ENCODE measurements at regions not wholly inside any gene's neighbourhood (a gene's known extent, or its start where the extent isn't known, plus 50 kb on each side); places are given as distances from the start of the nearest gene placed in this dataset.

- peak; percentile 90 for DNase-seq (ENCODE audit: low read depth)
Observed at GRCh38 chr6:168968228-168968627, 285.4 kb downstream of the THBS2 start.

GRCh38 chr6:168967281-168967925 lies 286.2 kb downstream of the THBS2 start:
- DNase-seq (ENCODE audit: low read depth): no peak

GRCh38 chr6:168964138-168964835 lies 289.4 kb downstream of the THBS2 start:
- peak; percentile 4 for DNase-seq (ENCODE audit: low read depth)

- DNase-seq (ENCODE audit: low read depth): no peak
Observed at GRCh38 chr6:168962886-168963285, 290.8 kb downstream of the THBS2 start.

GRCh38 chr6:168961264-168961656 lies 292.4 kb downstream of the THBS2 start:
- DNase-seq (ENCODE audit: low read depth): no peak

GRCh38 chr6:168960551-168961263 lies 292.9 kb downstream of the THBS2 start:
- DNase-seq (ENCODE audit: low read depth): no peak

- DNase-seq (ENCODE audit: low read depth): no peak
Observed at GRCh38 chr6:168959696-168960095, 293.9 kb downstream of the THBS2 start.

GRCh38 chr6:168956884-168957730 lies 296.5 kb downstream of the THBS2 start:
- DNase-seq (ENCODE audit: low read depth): peak; percentile 53

GRCh38 chr6:168956141-168956838 lies 297.4 kb downstream of the THBS2 start:
- no peak for DNase-seq (ENCODE audit: low read depth)

GRCh38 chr6:168953461-168953860 lies 300.2 kb downstream of the THBS2 start:
- no peak for DNase-seq (ENCODE audit: low read depth)

GRCh38 chr6:168951217-168951616 lies 302.4 kb downstream of the THBS2 start:
- DNase-seq (ENCODE audit: low read depth): no peak

- no peak for DNase-seq (ENCODE audit: low read depth)
Observed at GRCh38 chr6:168950858-168951214, 302.8 kb downstream of the THBS2 start.

GRCh38 chr6:168949981-168950857 lies 303.4 kb downstream of the THBS2 start:
- no peak for DNase-seq (ENCODE audit: low read depth)

GRCh38 chr6:168948990-168949531 lies 304.6 kb downstream of the THBS2 start:
- no peak for DNase-seq (ENCODE audit: low read depth)

- no peak for DNase-seq (ENCODE audit: low read depth)
Observed at GRCh38 chr6:168948002-168948401, 305.6 kb downstream of the THBS2 start.

- DNase-seq (ENCODE audit: low read depth): no peak
Observed at GRCh38 chr6:168943231-168943905, 310.3 kb downstream of the THBS2 start.

- DNase-seq (ENCODE audit: low read depth): no peak
Observed at GRCh38 chr6:168942646-168943045, 311.0 kb downstream of the THBS2 start.

- DNase-seq (ENCODE audit: low read depth): no peak
Observed at GRCh38 chr6:168941036-168941435, 312.6 kb downstream of the THBS2 start.

- no peak for DNase-seq (ENCODE audit: low read depth)
Observed at GRCh38 chr6:168939796-168940195, 313.9 kb downstream of the THBS2 start.

GRCh38 chr6:168939041-168939440 lies 314.6 kb downstream of the THBS2 start:
- no peak for DNase-seq (ENCODE audit: low read depth)
